ENCODE measurements at regions not wholly inside any gene's neighbourhood (a gene's known extent, or its start where the extent isn't known, plus 50 kb on each side); places are given as distances from the start of the nearest gene placed in this dataset.

GRCh38 chr9:79264511-79265355, 307.0 kb upstream of the TLE4 start:
- Histone ChIP-seq H3K36me3 (no peaks in the 10 kb centered on the region), H3K4me3 (no peak overlapping the region), H3K9me3 (replicated peaks) (no peaks in the 10 kb centered on the region), H3K4me1 (replicated peaks) (no peaks in the 10 kb centered on the region), H3K27ac (no peak overlapping the region), H3K27me3 (replicated peaks) (no peaks in the 10 kb centered on the region)
- no peak for DNase-seq (ENCODE audit: low read depth in 1 of 2, low spot score in 2 of 2)

- Histone ChIP-seq H3K9me3 (replicated peaks) (no peaks in the 10 kb centered on the region), H3K4me1 (replicated peaks) (no peaks in the 10 kb centered on the region), H3K27me3 (replicated peaks) (no peaks in the 10 kb centered on the region), H3K36me3 (no peaks in the 10 kb centered on the region), H3K4me3 (no peak overlapping the region), H3K27ac (no peak overlapping the region)
- no peak for DNase-seq (ENCODE audit: low read depth in 1 of 2, low spot score in 2 of 2)
Observed at GRCh38 chr9:79266986-79267385, 304.8 kb upstream of the TLE4 start.

GRCh38 chr9:79268806-79269205, 303.0 kb upstream of the TLE4 start:
- no peaks in the 10 kb centered on the region for H3K4me1 ChIP-seq (replicated peaks)

GRCh38 chr9:79273311-79273710, 298.5 kb upstream of the TLE4 start:
- peaks cover 11% of the 10 kb centered on the region for H3K4me1 ChIP-seq (replicated peaks)
- no peaks in the 10 kb centered on the region for H3K9me3 ChIP-seq (replicated peaks)
- no peak for DNase-seq (ENCODE audit: low read depth in 1 of 2, low spot score in 2 of 2)
- no peak overlapping the region for H3K27ac ChIP-seq
- no peaks in the 10 kb centered on the region for H3K36me3 ChIP-seq
- no peaks in the 10 kb centered on the region for H3K27me3 ChIP-seq (replicated peaks)
- no peak overlapping the region for H3K4me3 ChIP-seq

More at GRCh38 chr9:79268806-79269205, 303.0 kb upstream of the TLE4 start:
- Histone ChIP-seq H3K9me3 (replicated peaks) (no peaks in the 10 kb centered on the region), H3K36me3 (no peaks in the 10 kb centered on the region), H3K27me3 (replicated peaks) (no peaks in the 10 kb centered on the region), H3K27ac (no peak overlapping the region), H3K4me3 (no peak overlapping the region)
- DNase-seq (ENCODE audit: low read depth in 1 of 2, low spot score in 2 of 2), result no peak

- Histone ChIP-seq H3K4me1 (replicated peaks) (peaks cover 11% of the 10 kb centered on the region), H3K27me3 (replicated peaks) (no peaks in the 10 kb centered on the region), H3K4me3 (no peak overlapping the region), H3K27ac (no peak overlapping the region), H3K36me3 (no peaks in the 10 kb centered on the region), H3K9me3 (replicated peaks) (no peaks in the 10 kb centered on the region)
- no peak for DNase-seq (ENCODE audit: low read depth in 1 of 2, low spot score in 2 of 2)
Observed at GRCh38 chr9:79279356-79279755, 292.4 kb upstream of the TLE4 start.

- Histone ChIP-seq H3K27me3 (replicated peaks) (no peaks in the 10 kb centered on the region), H3K9me3 (replicated peaks) (no peaks in the 10 kb centered on the region), H3K27ac (no peak overlapping the region), H3K4me1 (replicated peaks) (peaks cover 11% of the 10 kb centered on the region), H3K4me3 (no peak overlapping the region), H3K36me3 (no peaks in the 10 kb centered on the region)
- DNase-seq (ENCODE audit: low read depth in 1 of 2, low spot score in 2 of 2), result no peak
Observed at GRCh38 chr9:79280691-79281090, 291.1 kb upstream of the TLE4 start.

GRCh38 chr9:79284081-79284480, 287.7 kb upstream of the TLE4 start:
- Histone ChIP-seq H3K36me3 (no peaks in the 10 kb centered on the region), H3K27me3 (replicated peaks) (no peaks in the 10 kb centered on the region), H3K4me3 (no peak overlapping the region), H3K4me1 (replicated peaks) (no peaks in the 10 kb centered on the region), H3K27ac (no peak overlapping the region), H3K9me3 (replicated peaks) (no peaks in the 10 kb centered on the region)
- no peak for DNase-seq (ENCODE audit: low read depth in 1 of 2, low spot score in 2 of 2)

- H3K4me3 ChIP-seq, result no peak overlapping the region
- H3K36me3 ChIP-seq, result no peaks in the 10 kb centered on the region
- no peak overlapping the region for H3K27ac ChIP-seq
- H3K9me3 ChIP-seq (replicated peaks), result no peaks in the 10 kb centered on the region
- no peaks in the 10 kb centered on the region for H3K4me1 ChIP-seq (replicated peaks)
- no peak for DNase-seq (ENCODE audit: low read depth in 1 of 2, low spot score in 2 of 2)
- no peaks in the 10 kb centered on the region for H3K27me3 ChIP-seq (replicated peaks)
Observed at GRCh38 chr9:79286992-79287707, 284.6 kb upstream of the TLE4 start.

GRCh38 chr9:79287708-79288290, 284.0 kb upstream of the TLE4 start:
- H3K4me1 ChIP-seq (replicated peaks), result no peaks in the 10 kb centered on the region
- H3K36me3 ChIP-seq, result no peaks in the 10 kb centered on the region
- no peak overlapping the region for H3K4me3 ChIP-seq
- H3K9me3 ChIP-seq (replicated peaks), result no peaks in the 10 kb centered on the region
- DNase-seq (ENCODE audit: low read depth in 1 of 2, low spot score in 2 of 2), result no peak
- H3K27ac ChIP-seq, result no peak overlapping the region
- H3K27me3 ChIP-seq (replicated peaks), result no peaks in the 10 kb centered on the region

GRCh38 chr9:79289856-79290255, 281.9 kb upstream of the TLE4 start:
- H3K4me3 ChIP-seq, result no peak overlapping the region
- H3K4me1 ChIP-seq (replicated peaks), result no peaks in the 10 kb centered on the region
- H3K27me3 ChIP-seq (replicated peaks), result no peaks in the 10 kb centered on the region
- H3K9me3 ChIP-seq (replicated peaks), result no peaks in the 10 kb centered on the region
- no peak for DNase-seq (ENCODE audit: low read depth in 1 of 2, low spot score in 2 of 2)
- H3K36me3 ChIP-seq, result no peaks in the 10 kb centered on the region
- no peak overlapping the region for H3K27ac ChIP-seq

- no peak overlapping the region for H3K4me3 ChIP-seq
- H3K4me1 ChIP-seq (replicated peaks), result no peaks in the 10 kb centered on the region
- no peak for DNase-seq (ENCODE audit: low read depth in 1 of 2, low spot score in 2 of 2)
- no peaks in the 10 kb centered on the region for H3K27me3 ChIP-seq (replicated peaks)
- H3K27ac ChIP-seq, result no peak overlapping the region
- no peaks in the 10 kb centered on the region for H3K9me3 ChIP-seq (replicated peaks)
- H3K36me3 ChIP-seq, result no peaks in the 10 kb centered on the region
Observed at GRCh38 chr9:79292731-79293280, 279.0 kb upstream of the TLE4 start.

- no peak overlapping the region for H3K27ac ChIP-seq
- H3K4me3 ChIP-seq, result no peak overlapping the region
- H3K36me3 ChIP-seq, result no peaks in the 10 kb centered on the region
- H3K4me1 ChIP-seq (replicated peaks), result no peaks in the 10 kb centered on the region
- no peak for DNase-seq (ENCODE audit: low read depth in 1 of 2, low spot score in 2 of 2)
- no peaks in the 10 kb centered on the region for H3K27me3 ChIP-seq (replicated peaks)
- no peaks in the 10 kb centered on the region for H3K9me3 ChIP-seq (replicated peaks)
Observed at GRCh38 chr9:79300068-79300467, 271.7 kb upstream of the TLE4 start.

GRCh38 chr9:79301085-79301484, 270.7 kb upstream of the TLE4 start:
- no peak for DNase-seq (ENCODE audit: low read depth in 1 of 2, low spot score in 2 of 2)
- no peaks in the 10 kb centered on the region for H3K9me3 ChIP-seq (replicated peaks)
- no peak overlapping the region for H3K4me3 ChIP-seq
- no peaks in the 10 kb centered on the region for H3K27me3 ChIP-seq (replicated peaks)
- no peak overlapping the region for H3K27ac ChIP-seq
- H3K4me1 ChIP-seq (replicated peaks), result no peaks in the 10 kb centered on the region
- no peaks in the 10 kb centered on the region for H3K36me3 ChIP-seq
